ENCODE measurements at regions not wholly inside any gene's neighbourhood (a gene's known extent, or its start where the extent isn't known, plus 50 kb on each side); places are given as distances from the start of the nearest gene placed in this dataset.

DNA sequence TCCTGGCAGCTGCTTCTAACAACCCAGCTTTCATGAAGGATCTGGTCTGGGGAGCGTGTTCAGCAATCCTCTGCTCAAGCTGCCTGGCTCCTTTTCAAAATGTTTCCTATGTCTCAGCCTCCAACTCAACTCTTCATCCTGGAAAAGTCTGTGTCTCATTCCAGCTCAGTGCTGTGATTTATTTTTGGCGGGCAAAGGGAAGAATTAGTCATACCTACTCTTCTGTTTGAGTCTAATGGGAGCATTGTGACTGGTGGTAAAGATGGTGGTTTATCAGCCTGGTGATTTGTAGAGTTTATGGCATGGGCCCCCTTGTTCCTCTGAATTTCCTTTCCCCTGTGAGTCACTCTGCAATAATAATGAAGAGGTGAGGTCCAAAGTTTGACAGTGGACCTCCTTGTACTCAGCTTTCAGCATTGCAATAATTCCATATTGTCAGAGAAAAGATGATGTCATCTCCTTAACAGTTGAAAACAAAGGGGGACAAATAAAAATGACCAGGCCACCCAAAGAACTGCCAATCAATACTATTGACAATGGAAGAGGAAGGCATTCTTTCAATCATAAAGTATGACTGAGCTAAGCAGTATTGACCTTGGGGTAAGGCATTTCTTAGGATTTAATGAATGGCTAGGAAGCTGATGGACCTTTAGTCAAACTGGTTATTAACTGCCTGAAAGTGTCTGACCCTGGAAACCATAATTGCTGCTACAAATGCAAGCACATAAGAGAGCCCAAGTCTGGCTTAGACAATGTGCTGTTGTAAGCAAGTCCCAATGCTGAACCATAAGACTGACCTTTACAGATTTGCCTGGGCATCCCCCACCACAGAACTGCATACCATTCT, 204.7 kb upstream of the MCTP2 start:
- Histone ChIP-seq H3K9me3 (ENCODE audit: control insufficient read depth, low read length) (no peaks in the 10 kb centered on the region), H4K8ac (ENCODE audit: low read length) (no peak overlapping the region), H3K36me3 (ENCODE audit: control insufficient read depth in 1 of 2, insufficient read depth in 2 of 2, low read depth in 1 of 2, low read length in 2 of 2) (no peaks in the 10 kb centered on the region), H3K27ac (ENCODE audit: low read length, poor library complexity, severe bottlenecking) (no peak overlapping the region), H3K4me1 (ENCODE audit: control insufficient read depth, insufficient read depth, low read depth, low read length) (peaks cover 1% of the 10 kb centered on the region), H3K4ac (ENCODE audit: low read depth in 1 of 2, low read length in 2 of 2) (peak overlapping the region in 1 of 2 experiments; percentile 60), H3K4me2 (ENCODE audit: low read length, poor library complexity, severe bottlenecking) (no peak overlapping the region), H3K4me3 (ENCODE audit: insufficient read depth in 1 of 2, low read depth in 1 of 2, low read length in 2 of 2) (no peak overlapping the region), H3K23ac (ENCODE audit: low read length in 2 of 2) (no peak overlapping the region), H2AFZ (ENCODE audit: low read depth, low read length) (no peak overlapping the region), H4K91ac (ENCODE audit: low read length) (no peak overlapping the region), H2BK5ac (ENCODE audit: low read depth, low read length, poor library complexity, severe bottlenecking) (no peak overlapping the region), H2BK12ac (ENCODE audit: low read length in 2 of 2) (no peak overlapping the region), H3K27me3 (ENCODE audit: control insufficient read depth in 1 of 2, insufficient read depth in 1 of 2, low read length in 2 of 2) (no peaks in the 10 kb centered on the region), H3K9ac (ENCODE audit: low read length) (no peak overlapping the region), H2BK15ac (ENCODE audit: low read depth, poor library complexity, severe bottlenecking) (no peak overlapping the region), H3K14ac (ENCODE audit: low read length in 2 of 2) (no peak overlapping the region), H3K79me1 (replicated peaks; ENCODE audit: low read length, poor library complexity, severe bottlenecking) (no peaks in the 10 kb centered on the region), H2BK120ac (ENCODE audit: low read depth, low read length) (no peak overlapping the region), H2AK5ac (ENCODE audit: low read length, severe bottlenecking) (no peak overlapping the region), H3K18ac (ENCODE audit: low read depth in 1 of 2, low read length in 2 of 2) (no peak overlapping the region)
- 0% methylated on average over 2 of the region's 2 CpGs for WGBS
- DNase-seq = peak; percentile 77

- H4K91ac ChIP-seq (ENCODE audit: low read length) = no peak overlapping the region
- H3K9ac ChIP-seq (ENCODE audit: low read length) = no peak overlapping the region
- no peaks in the 10 kb centered on the region for H3K9me3 ChIP-seq (ENCODE audit: control insufficient read depth, low read length)
- H3K79me1 ChIP-seq (replicated peaks; ENCODE audit: low read length, poor library complexity, severe bottlenecking) = no peaks in the 10 kb centered on the region
- 92% methylated on average over 4 of the region's 4 CpGs for WGBS
- no peak for DNase-seq
- no peak overlapping the region for H2AFZ ChIP-seq (ENCODE audit: low read depth, low read length)
- no peak overlapping the region for H2BK120ac ChIP-seq (ENCODE audit: low read depth, low read length)
- H3K36me3 ChIP-seq (ENCODE audit: control insufficient read depth in 1 of 2, insufficient read depth in 2 of 2, low read depth in 1 of 2, low read length in 2 of 2) = no peaks in the 10 kb centered on the region
- no peak overlapping the region for H3K27ac ChIP-seq (ENCODE audit: low read length, poor library complexity, severe bottlenecking)
- no peak overlapping the region for H4K8ac ChIP-seq (ENCODE audit: low read length)
- H2BK15ac ChIP-seq (ENCODE audit: low read depth, poor library complexity, severe bottlenecking) = peak overlapping the region; percentile 36
- no peak overlapping the region for H2BK5ac ChIP-seq (ENCODE audit: low read depth, low read length, poor library complexity, severe bottlenecking)
- peaks cover 1% of the 10 kb centered on the region for H3K4me1 ChIP-seq (ENCODE audit: control insufficient read depth, insufficient read depth, low read depth, low read length)
- peak overlapping the region in 1 of 2 experiments; percentile 30 for H3K4ac ChIP-seq (ENCODE audit: low read depth in 1 of 2, low read length in 2 of 2)
- H3K14ac ChIP-seq (ENCODE audit: low read length in 2 of 2) = no peak overlapping the region
- H3K4me3 ChIP-seq (ENCODE audit: insufficient read depth in 1 of 2, low read depth in 1 of 2, low read length in 2 of 2) = no peak overlapping the region
- no peaks in the 10 kb centered on the region for H3K27me3 ChIP-seq (ENCODE audit: control insufficient read depth in 1 of 2, insufficient read depth in 1 of 2, low read length in 2 of 2)
- H3K4me2 ChIP-seq (ENCODE audit: low read length, poor library complexity, severe bottlenecking) = no peak overlapping the region
- no peak overlapping the region for H2AK5ac ChIP-seq (ENCODE audit: low read length, severe bottlenecking)
- H3K23ac ChIP-seq (ENCODE audit: low read length in 2 of 2) = peak overlapping the region in 1 of 2 experiments; percentile 10
- peak overlapping the region in 1 of 2 experiments; percentile 78 for H2BK12ac ChIP-seq (ENCODE audit: low read length in 2 of 2)
- no peak overlapping the region for H3K18ac ChIP-seq (ENCODE audit: low read depth in 1 of 2, low read length in 2 of 2)
Observed at GRCh38 chr15:94023531-94023930, 207.8 kb upstream of the MCTP2 start.

- Histone ChIP-seq H3K18ac (ENCODE audit: low read depth in 1 of 2, low read length in 2 of 2) (peak overlapping the region in 1 of 2 experiments; percentile 46), H3K14ac (ENCODE audit: low read length in 2 of 2) (no peak overlapping the region), H2AFZ (ENCODE audit: low read depth, low read length) (no peak overlapping the region), H3K9me3 (ENCODE audit: control insufficient read depth, low read length) (no peaks in the 10 kb centered on the region), H3K79me1 (replicated peaks; ENCODE audit: low read length, poor library complexity, severe bottlenecking) (no peaks in the 10 kb centered on the region), H3K4me2 (ENCODE audit: low read length, poor library complexity, severe bottlenecking) (no peak overlapping the region), H3K4ac (ENCODE audit: low read depth in 1 of 2, low read length in 2 of 2) (peak overlapping the region in 1 of 2 experiments; percentile 50), H2AK5ac (ENCODE audit: low read length, severe bottlenecking) (no peak overlapping the region), H2BK120ac (ENCODE audit: low read depth, low read length) (no peak overlapping the region), H4K8ac (ENCODE audit: low read length) (no peak overlapping the region), H3K36me3 (ENCODE audit: control insufficient read depth in 1 of 2, insufficient read depth in 2 of 2, low read depth in 1 of 2, low read length in 2 of 2) (no peaks in the 10 kb centered on the region), H3K4me1 (ENCODE audit: control insufficient read depth, insufficient read depth, low read depth, low read length) (peaks cover 1% of the 10 kb centered on the region), H3K23ac (ENCODE audit: low read length in 2 of 2) (no peak overlapping the region), H3K4me3 (ENCODE audit: insufficient read depth in 1 of 2, low read depth in 1 of 2, low read length in 2 of 2) (no peak overlapping the region), H2BK12ac (ENCODE audit: low read length in 2 of 2) (no peak overlapping the region), H2BK15ac (ENCODE audit: low read depth, poor library complexity, severe bottlenecking) (no peak overlapping the region), H3K9ac (ENCODE audit: low read length) (no peak overlapping the region), H2BK5ac (ENCODE audit: low read depth, low read length, poor library complexity, severe bottlenecking) (no peak overlapping the region), H3K27me3 (ENCODE audit: control insufficient read depth in 1 of 2, insufficient read depth in 1 of 2, low read length in 2 of 2) (no peaks in the 10 kb centered on the region), H4K91ac (ENCODE audit: low read length) (no peak overlapping the region), H3K27ac (ENCODE audit: low read length, poor library complexity, severe bottlenecking) (no peak overlapping the region)
- 72% methylated on average over 4 of the region's 5 CpGs for WGBS
- no peak for DNase-seq
Observed at GRCh38 chr15:94021621-94022320, 209.6 kb upstream of the MCTP2 start.

DNA sequence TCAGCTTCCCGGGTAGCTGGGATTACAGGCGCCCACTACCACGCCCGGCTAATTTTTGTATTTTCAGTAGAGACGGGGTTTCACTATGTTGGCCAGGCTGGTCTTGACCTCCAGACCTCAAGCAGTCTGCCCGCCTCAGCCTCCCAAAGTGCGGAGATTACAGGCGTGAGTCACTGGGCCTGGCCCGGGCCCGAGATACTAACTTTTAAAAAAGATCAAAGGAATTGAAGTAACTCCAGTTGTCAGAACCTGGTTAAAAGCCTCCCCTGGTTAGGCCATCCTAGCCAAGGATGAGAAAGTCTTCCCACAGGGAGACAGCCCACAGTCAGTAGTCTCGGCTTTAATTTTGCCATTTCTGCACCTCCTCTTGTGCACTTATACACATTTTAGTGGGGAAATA, 212.3 kb upstream of the MCTP2 start:
- Histone ChIP-seq H3K18ac (ENCODE audit: low read depth in 1 of 2, low read length in 2 of 2) (no peak overlapping the region), H3K27me3 (ENCODE audit: control insufficient read depth in 1 of 2, insufficient read depth in 1 of 2, low read length in 2 of 2) (no peaks in the 10 kb centered on the region), H3K4me3 (ENCODE audit: insufficient read depth in 1 of 2, low read depth in 1 of 2, low read length in 2 of 2) (no peak overlapping the region), H3K79me1 (replicated peaks; ENCODE audit: low read length, poor library complexity, severe bottlenecking) (no peaks in the 10 kb centered on the region), H3K9ac (ENCODE audit: low read length) (no peak overlapping the region), H3K36me3 (ENCODE audit: control insufficient read depth in 1 of 2, insufficient read depth in 2 of 2, low read depth in 1 of 2, low read length in 2 of 2) (no peaks in the 10 kb centered on the region), H2BK12ac (ENCODE audit: low read length in 2 of 2) (no peak overlapping the region), H3K14ac (ENCODE audit: low read length in 2 of 2) (no peak overlapping the region), H3K27ac (ENCODE audit: low read length, poor library complexity, severe bottlenecking) (no peak overlapping the region), H2AFZ (ENCODE audit: low read depth, low read length) (no peak overlapping the region), H4K91ac (ENCODE audit: low read length) (no peak overlapping the region), H4K8ac (ENCODE audit: low read length) (no peak overlapping the region), H3K9me3 (ENCODE audit: control insufficient read depth, low read length) (no peaks in the 10 kb centered on the region), H2BK120ac (ENCODE audit: low read depth, low read length) (no peak overlapping the region), H2AK5ac (ENCODE audit: low read length, severe bottlenecking) (no peak overlapping the region), H3K23ac (ENCODE audit: low read length in 2 of 2) (no peak overlapping the region), H2BK5ac (ENCODE audit: low read depth, low read length, poor library complexity, severe bottlenecking) (no peak overlapping the region), H3K4me1 (ENCODE audit: control insufficient read depth, insufficient read depth, low read depth, low read length) (no peaks in the 10 kb centered on the region), H2BK15ac (ENCODE audit: low read depth, poor library complexity, severe bottlenecking) (no peak overlapping the region), H3K4ac (ENCODE audit: low read depth in 1 of 2, low read length in 2 of 2) (no peak overlapping the region), H3K4me2 (ENCODE audit: low read length, poor library complexity, severe bottlenecking) (no peak overlapping the region)
- no peak for DNase-seq
- WGBS = 96% methylated on average over 10 of the region's 11 CpGs
